Activated naive CD4-positive, alpha-beta T cell treated with anti-CD3 and anti-CD28 coated beads, Interleukin-2, amount 50 U/mL, for 24 hours (primary cell): ENCODE measurements at regions not wholly inside any gene's neighbourhood (a gene's known extent, or its start where the extent isn't known, plus 50 kb on each side); places are given as distances from the start of the nearest gene placed in this dataset.

Experiments used
- H3K27ac Mint-ChIP-seq: one replicate; pipeline ENCODE4 v1.8.0; 2021; ENCODE audit warnings: mild to moderate bottlenecking, mixed read lengths
- H3K27me3 Mint-ChIP-seq: one replicate; pipeline ENCODE4 v1.8.0; 2021; ENCODE audit warnings: mixed read lengths
- H3K36me3 Mint-ChIP-seq: one replicate; pipeline ENCODE4 v1.8.0; 2021; ENCODE audit warnings: mixed read lengths
- H3K4me1 Mint-ChIP-seq: one replicate; pipeline ENCODE4 v1.8.0; 2021; ENCODE audit warnings: mixed read lengths
- H3K4me3 Mint-ChIP-seq: one replicate; pipeline ENCODE4 v1.8.0; 2021; ENCODE audit warnings: mild to moderate bottlenecking, mixed read lengths
- H3K9me3 Mint-ChIP-seq: one replicate; pipeline ENCODE4 v1.8.0; 2021; ENCODE audit warnings: mixed read lengths

DNA sequence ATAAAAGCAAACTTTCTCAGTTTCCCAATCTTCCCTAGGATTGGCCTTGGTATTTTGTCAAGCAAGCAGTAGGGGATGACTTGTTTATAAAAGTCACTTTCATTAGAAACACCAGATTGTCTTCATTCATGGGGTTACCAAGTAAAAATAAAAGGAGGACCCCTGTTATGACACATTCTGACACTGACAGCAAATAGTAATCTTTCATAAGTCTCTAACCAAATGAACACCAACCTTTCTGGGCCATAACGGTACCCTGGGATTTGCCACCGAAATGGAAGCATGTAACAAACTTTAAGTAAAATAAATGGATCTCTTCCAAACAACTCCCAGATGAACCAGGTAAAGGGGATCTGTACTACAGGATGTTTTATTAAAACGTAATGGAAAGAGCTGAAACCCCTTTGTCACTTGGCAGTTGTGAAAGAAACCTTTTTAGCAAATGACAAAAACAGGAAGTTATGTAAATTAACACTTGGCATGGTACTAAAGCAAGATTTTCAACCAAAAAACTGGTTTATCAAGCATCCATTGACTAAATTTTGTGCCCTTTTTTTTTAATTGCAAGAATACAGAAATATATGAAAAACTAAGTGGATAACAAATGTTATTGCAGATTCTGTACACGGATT is 335.6 kb downstream of the RBM26 start:
- H3K9me3 Mint-ChIP-seq, result no peaks in the 10 kb centered on the region
- peaks cover 16% of the 10 kb centered on the region for H3K27me3 Mint-ChIP-seq
- no peaks in the 10 kb centered on the region for H3K4me1 Mint-ChIP-seq
- no peak overlapping the region for H3K27ac Mint-ChIP-seq
- H3K4me3 Mint-ChIP-seq, result no peak overlapping the region
- no peaks in the 10 kb centered on the region for H3K36me3 Mint-ChIP-seq

DNA sequence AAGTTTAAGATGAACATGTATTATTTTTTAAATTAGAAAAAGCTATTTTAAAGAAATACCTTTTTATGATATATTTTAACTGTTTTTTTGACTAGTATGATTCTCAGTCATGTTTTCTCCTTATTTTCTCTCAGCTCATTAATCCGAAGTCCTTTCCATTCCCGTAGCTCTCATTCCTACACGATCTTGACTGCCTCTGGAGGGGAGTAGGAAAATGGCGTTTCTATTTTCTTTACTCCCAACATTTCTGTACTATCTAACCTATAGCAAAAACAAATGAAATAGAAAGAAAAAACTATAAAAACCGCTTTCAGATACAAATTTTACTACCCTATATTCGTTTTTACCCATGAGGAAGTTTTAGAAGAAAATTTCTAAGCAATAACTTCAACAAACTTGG is 343.8 kb downstream of the RBM26 start:
- Mint-ChIP-seq H3K4me1 (no peaks in the 10 kb centered on the region), H3K9me3 (no peaks in the 10 kb centered on the region), H3K27ac (no peak overlapping the region)

DNA sequence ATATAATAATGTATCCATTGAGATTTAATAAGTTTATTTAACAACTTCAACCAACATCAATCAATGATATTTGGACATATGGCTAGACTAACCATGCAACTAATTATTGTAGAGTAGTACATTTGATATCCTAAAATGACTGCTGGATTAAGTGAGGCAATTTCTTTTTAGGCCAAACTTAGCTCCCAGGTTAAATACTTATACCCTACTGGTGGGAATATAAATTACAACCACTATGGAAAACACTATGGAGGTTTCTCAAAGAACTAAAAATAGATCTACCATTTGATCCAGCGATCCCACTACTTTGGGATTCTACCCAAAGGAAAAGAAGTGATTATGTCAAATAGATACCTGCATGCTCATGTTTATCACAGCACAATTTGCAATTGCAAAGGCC is 345.8 kb downstream of the RBM26 start:
- H3K36me3 Mint-ChIP-seq, result no peaks in the 10 kb centered on the region
- H3K4me3 Mint-ChIP-seq, result no peak overlapping the region
- no peaks in the 10 kb centered on the region for H3K9me3 Mint-ChIP-seq
- peaks cover 2% of the 10 kb centered on the region for H3K27me3 Mint-ChIP-seq
- H3K27ac Mint-ChIP-seq, result no peak overlapping the region
- H3K4me1 Mint-ChIP-seq, result no peaks in the 10 kb centered on the region

More for the DNA sequence above, 343.8 kb downstream of the RBM26 start:
- Mint-ChIP-seq H3K36me3 (no peaks in the 10 kb centered on the region), H3K27me3 (peaks cover 4% of the 10 kb centered on the region), H3K4me3 (no peak overlapping the region)

DNA sequence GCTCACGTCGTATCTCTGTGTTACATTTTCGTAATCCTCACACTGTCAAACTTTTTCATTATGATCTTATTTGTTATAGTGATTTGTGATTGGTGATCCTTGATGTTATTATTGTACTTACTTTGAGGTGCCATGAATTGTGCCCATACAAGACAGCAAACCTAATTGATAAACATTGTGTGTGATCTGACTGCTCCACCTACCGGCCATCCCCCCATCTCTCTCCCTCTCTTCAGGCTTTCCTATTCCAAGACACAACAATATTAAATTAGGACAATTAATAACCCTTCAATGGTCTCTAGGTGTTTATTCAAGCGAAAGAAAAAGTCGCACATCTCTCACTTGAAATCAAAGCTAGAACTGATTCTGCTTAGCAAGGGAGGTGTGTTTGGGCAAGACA is 349.3 kb downstream of the RBM26 start:
- H3K4me1 Mint-ChIP-seq, result no peaks in the 10 kb centered on the region
- H3K27ac Mint-ChIP-seq, result no peak overlapping the region
- H3K4me3 Mint-ChIP-seq, result no peak overlapping the region
- H3K36me3 Mint-ChIP-seq, result no peaks in the 10 kb centered on the region
- no peaks in the 10 kb centered on the region for H3K27me3 Mint-ChIP-seq
- no peaks in the 10 kb centered on the region for H3K9me3 Mint-ChIP-seq

DNA sequence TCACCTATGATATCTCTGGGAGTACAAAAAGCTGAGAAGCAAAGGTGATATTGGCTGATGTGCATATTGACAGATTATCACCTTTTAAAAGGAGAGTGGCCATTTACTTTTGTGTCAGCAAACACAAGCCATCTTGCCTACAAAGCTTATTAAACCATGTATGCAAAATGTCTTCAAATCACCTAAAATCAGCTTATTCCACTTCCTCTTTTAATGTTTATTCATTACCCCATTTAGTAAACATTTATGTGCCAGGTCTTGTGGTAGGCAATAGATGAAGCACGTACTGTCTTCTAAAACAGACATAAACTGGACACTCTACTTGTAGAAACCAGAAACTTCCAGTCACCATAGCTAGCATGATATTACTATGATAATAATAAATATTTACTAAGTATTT is 354.6 kb downstream of the RBM26 start:
- H3K27ac Mint-ChIP-seq, result no peak overlapping the region
- H3K4me3 Mint-ChIP-seq, result no peak overlapping the region
- H3K36me3 Mint-ChIP-seq, result no peaks in the 10 kb centered on the region
- H3K4me1 Mint-ChIP-seq, result no peaks in the 10 kb centered on the region
- no peaks in the 10 kb centered on the region for H3K27me3 Mint-ChIP-seq
- peaks cover 5% of the 10 kb centered on the region for H3K9me3 Mint-ChIP-seq

DNA sequence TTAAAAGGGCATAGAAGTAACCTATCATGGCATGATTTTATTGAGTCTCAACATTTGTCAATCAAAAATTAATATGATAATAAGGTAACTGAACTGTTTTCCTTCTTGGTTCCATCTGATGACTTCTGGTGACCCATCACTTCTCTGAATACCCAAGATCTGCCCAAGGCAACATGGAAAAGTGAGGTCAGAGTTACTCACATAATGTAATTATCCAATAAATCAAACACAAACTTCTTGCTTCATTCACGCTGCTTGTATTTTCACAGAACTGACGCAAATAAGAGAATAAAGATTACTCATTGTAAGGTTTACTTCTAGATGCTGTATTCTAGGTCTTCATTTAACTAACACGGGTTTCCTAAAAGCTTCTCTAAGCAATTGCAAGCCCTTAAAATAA is 361.6 kb downstream of the RBM26 start:
- H3K4me1 Mint-ChIP-seq, result no peaks in the 10 kb centered on the region
- no peaks in the 10 kb centered on the region for H3K36me3 Mint-ChIP-seq
- peaks cover 6% of the 10 kb centered on the region for H3K27me3 Mint-ChIP-seq
- no peaks in the 10 kb centered on the region for H3K9me3 Mint-ChIP-seq
- no peak overlapping the region for H3K4me3 Mint-ChIP-seq
- no peak overlapping the region for H3K27ac Mint-ChIP-seq

DNA sequence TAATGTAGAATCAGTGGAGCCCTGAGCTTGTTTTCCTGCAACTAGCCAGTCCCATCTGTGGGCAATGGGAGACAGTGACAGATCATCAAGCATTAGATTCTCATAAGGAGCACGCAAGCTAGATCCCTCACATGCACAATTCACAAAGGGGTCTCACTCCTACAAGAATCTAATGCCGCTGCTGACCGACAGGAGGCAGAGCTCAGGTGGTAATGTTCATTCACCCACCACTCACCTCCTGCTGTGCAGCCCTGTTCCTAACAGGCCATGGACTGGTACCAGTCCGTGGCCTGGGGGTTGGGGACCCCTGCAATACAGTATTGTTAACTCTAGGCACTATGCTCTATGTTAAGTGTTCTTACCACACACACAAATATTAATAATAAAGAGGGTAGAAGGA is 362.8 kb downstream of the RBM26 start:
- Mint-ChIP-seq H3K27ac (no peak overlapping the region), H3K4me1 (no peaks in the 10 kb centered on the region), H3K27me3 (peaks cover 6% of the 10 kb centered on the region), H3K4me3 (no peak overlapping the region), H3K9me3 (no peaks in the 10 kb centered on the region), H3K36me3 (no peaks in the 10 kb centered on the region)

DNA sequence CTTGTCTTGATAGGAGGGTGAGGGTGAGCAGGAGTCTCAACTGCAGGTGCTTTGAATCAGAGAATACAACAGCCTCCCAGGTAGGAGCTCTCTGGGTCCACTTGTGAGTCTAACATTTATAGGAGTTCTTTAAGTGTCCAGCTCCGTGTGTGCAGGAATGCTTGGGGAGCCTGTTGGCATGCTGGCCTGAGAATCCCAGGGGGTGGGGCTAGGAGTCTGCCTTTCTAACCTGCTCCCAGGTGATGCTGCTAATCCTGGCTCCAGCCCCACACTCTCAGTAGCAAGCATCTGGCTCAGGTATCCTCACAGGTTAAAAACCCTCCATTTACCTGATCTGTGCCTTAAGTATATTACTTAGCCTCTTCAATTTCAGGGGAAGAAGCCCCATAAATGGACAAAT is 368.9 kb downstream of the RBM26 start:
- Mint-ChIP-seq H3K36me3 (no peaks in the 10 kb centered on the region), H3K9me3 (no peaks in the 10 kb centered on the region), H3K4me1 (no peaks in the 10 kb centered on the region), H3K27ac (no peak overlapping the region), H3K4me3 (no peak overlapping the region), H3K27me3 (peaks cover 3% of the 10 kb centered on the region)

DNA sequence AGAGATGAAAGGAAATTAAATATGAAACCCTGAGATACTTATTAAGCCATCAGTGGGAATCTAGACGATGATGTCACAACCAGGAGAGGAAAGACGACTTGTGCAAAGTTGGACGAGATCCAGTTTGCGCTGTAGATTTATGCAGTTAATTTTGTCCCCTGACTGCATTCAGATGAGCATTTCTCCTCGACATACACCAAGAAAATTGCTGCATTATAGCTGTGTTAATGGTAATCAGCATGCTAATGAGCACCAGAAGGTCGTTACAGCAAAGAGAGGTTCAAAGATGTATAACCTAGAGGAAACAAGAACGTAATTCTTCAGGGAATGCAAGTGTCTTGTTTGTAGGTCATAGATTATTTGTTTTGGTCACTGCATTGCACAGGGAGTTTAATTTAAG is 371.7 kb downstream of the RBM26 start:
- Mint-ChIP-seq H3K4me3 (no peak overlapping the region), H3K4me1 (no peaks in the 10 kb centered on the region), H3K9me3 (no peaks in the 10 kb centered on the region), H3K36me3 (no peaks in the 10 kb centered on the region), H3K27ac (no peak overlapping the region), H3K27me3 (peaks cover 3% of the 10 kb centered on the region)

DNA sequence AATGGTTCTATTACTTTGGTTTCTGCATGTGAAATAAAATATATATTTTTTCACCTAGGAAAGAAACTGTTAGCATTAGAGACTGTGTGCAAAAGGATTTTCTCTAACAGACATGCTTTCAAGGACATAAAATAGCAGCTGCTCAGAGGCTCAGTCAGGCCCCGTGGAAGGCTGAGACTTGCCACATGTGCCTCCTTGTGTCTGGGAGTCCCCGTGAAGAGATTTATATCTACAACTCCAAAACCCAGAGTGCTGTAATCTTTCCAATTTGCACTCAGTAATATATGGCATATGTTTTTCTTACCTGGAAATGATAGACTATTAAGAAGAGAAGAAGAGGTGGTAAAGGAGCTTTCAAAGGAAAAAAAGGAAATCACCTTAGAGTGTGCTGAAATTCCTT is 371.6 kb upstream of the OBI1 start:
- Mint-ChIP-seq H3K4me3 (no peak overlapping the region), H3K27me3 (peaks cover 3% of the 10 kb centered on the region), H3K4me1 (no peaks in the 10 kb centered on the region), H3K9me3 (no peaks in the 10 kb centered on the region), H3K36me3 (no peaks in the 10 kb centered on the region), H3K27ac (no peak overlapping the region)

DNA sequence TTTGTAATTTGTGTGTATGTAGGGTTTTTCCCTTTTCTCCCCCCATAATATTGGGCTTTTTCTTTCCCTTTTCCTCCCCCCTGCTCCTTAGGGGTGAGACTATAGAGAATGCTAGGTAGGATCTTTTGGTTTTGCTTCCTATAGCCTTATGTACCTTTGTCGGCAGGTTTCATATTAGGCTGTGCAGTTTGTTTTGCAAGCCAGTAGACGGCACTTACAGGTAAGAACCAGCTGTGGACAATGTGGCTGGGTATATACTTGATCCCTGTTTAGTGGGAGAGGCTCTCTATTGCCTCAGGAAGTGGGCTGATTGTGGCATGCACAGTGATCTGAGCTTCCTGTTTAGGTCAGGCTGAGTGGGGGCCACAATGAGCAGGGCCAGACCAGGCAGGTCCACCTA is 359.2 kb upstream of the OBI1 start:
- peaks cover 9% of the 10 kb centered on the region for H3K9me3 Mint-ChIP-seq
- H3K4me3 Mint-ChIP-seq, result no peak overlapping the region
- H3K27ac Mint-ChIP-seq, result no peak overlapping the region
- H3K27me3 Mint-ChIP-seq, result peaks cover 6% of the 10 kb centered on the region
- H3K36me3 Mint-ChIP-seq, result no peaks in the 10 kb centered on the region
- no peaks in the 10 kb centered on the region for H3K4me1 Mint-ChIP-seq

DNA sequence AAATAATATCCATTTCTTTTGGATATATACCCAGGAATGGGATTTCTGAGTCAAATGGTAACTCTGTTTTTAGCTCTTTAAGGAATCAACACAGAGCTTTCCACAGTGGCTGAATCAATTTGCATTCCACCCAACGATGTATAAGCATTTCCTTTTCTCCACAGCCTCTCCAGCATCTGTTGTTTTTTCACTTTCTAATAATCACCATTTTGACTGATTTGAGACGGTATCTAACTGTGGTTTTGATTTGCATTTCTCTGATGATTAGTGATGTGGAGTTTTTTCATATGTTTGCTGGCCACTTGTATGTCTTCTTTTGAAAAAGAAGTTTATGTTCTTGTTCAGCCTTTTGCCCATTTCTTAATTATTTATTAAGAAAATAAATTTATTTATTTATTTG is 352.2 kb upstream of the OBI1 start:
- no peak overlapping the region for H3K4me3 Mint-ChIP-seq
- peaks cover 2% of the 10 kb centered on the region for H3K27me3 Mint-ChIP-seq
- H3K36me3 Mint-ChIP-seq, result no peaks in the 10 kb centered on the region
- no peaks in the 10 kb centered on the region for H3K4me1 Mint-ChIP-seq
- H3K27ac Mint-ChIP-seq, result no peak overlapping the region
- peaks cover 12% of the 10 kb centered on the region for H3K9me3 Mint-ChIP-seq

DNA sequence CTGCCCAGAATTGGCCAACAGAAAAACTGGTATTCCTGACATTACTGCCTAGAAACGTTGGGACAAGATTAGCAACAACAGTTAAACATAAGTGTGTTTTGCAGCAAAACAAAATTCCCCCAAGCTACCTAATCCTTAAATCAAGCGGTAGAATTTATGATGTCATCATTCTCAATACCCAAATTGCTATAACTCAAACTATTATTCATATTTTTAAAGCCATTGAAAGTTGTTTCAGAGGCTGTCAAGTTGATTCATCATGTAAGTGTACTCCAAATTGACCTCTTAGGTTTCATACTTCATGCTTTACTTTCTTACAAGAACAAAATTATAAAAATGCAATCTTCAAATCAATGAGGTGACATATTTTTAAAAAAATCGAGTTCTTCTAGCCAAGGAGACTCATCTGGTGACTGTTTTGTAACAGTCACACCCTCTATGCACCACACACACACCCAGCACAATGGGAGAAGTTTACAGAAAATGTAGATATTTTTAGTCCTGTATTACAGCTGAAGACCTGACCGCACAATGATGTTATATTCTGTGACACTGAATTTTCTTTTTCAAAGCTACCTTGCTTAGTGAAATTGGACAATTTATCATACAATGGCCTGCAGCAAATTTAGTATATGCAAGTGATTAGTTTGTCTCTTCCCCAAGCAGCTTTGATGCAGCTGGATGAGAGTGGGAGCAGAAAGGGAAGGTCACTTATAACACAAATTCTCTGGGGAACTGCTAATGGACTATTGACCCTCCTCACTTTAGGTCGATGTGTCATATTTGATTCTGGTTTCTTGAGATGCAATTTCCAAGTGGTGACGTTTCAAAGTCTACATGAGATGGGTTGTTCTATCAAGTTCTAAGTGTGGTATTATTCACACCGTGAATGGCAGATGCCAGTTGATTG is 345.3 kb upstream of the OBI1 start:
- Mint-ChIP-seq H3K4me1 (no peaks in the 10 kb centered on the region), H3K9me3 (no peaks in the 10 kb centered on the region), H3K36me3 (no peaks in the 10 kb centered on the region), H3K27me3 (no peaks in the 10 kb centered on the region), H3K27ac (no peak overlapping the region), H3K4me3 (no peak overlapping the region)

DNA sequence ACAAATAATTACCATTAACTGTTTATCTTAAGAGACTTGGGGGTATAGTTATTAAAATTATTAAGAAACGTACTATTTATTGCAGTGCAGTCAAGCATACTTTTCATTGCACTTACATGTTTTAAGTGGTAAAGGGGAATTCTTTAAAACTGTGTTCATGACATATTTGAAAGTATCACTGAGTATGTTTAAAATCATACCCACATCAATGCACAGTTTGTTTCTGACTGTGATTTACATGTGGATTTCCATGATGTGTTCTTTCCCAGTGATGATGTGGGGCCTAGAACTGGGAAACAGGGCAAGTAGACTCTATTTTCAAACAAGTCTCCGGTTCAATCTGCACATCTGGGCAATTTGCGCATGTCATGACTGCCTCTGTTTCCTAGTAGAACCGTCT is 340.5 kb upstream of the OBI1 start:
- Mint-ChIP-seq H3K27ac (no peak overlapping the region), H3K27me3 (peaks cover 10% of the 10 kb centered on the region), H3K36me3 (no peaks in the 10 kb centered on the region), H3K9me3 (no peaks in the 10 kb centered on the region), H3K4me3 (no peak overlapping the region), H3K4me1 (no peaks in the 10 kb centered on the region)

DNA sequence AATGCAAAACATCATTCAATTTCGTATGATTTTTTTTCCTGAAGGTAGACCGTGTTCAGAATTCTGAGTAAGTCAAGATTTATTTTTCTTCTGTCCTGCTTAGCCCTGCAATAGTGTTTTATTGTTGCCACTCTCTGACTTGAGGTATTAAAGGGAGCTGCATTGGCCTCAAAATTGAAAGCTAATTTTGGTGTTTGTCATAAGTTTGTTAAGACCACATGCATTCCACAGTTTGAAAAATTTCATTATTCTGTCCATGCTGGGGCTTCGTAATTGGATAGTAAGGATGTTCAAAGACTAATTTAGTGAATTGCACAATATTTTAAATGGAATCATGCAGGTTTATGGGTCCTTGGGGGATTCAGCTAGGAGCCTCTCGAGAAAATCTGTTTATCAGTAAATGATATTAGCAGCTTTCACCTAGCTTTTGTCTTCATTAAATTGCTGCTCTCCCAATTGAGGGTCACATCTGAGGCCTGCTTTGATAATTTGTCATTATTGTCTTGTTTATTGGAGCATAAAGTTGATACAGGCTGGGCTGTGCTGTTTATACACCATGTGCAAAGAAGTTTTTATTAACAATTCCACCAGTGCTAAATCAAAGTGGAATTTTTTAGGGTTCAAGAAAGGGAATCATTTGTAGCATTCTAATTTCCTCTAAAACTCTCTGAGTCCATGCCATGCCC is 339.8 kb upstream of the OBI1 start:
- peaks cover 10% of the 10 kb centered on the region for H3K27me3 Mint-ChIP-seq
- no peaks in the 10 kb centered on the region for H3K4me1 Mint-ChIP-seq
- no peaks in the 10 kb centered on the region for H3K36me3 Mint-ChIP-seq
- H3K4me3 Mint-ChIP-seq, result no peak overlapping the region
- no peak overlapping the region for H3K27ac Mint-ChIP-seq
- no peaks in the 10 kb centered on the region for H3K9me3 Mint-ChIP-seq
